Heart left ventricle (tissue), 13 donors: ENCODE measurements at regions not wholly inside any gene's neighbourhood (a gene's known extent, or its start where the extent isn't known, plus 50 kb on each side); places are given as distances from the start of the nearest gene placed in this dataset.

Source experiments
- POLR2A ChIP-seq, 2 donors: fragments of 450-650 bp; IDR thresholded peaks; one replicate each; pipeline ENCODE4 v1.6.1; 2017; ENCODE audit warnings: antibody characterized with exemption in 2 of 2, mild to moderate bottlenecking in 2 of 2, moderate library complexity in 2 of 2
- TF ChIP-seq, protein P1 (sequence below), 12 donors: fragments of 200-600 bp; sonication (generic) in 4 of 12; IDR thresholded peaks; one replicate each; pipeline versions ENCODE4 v1.5.0 to v1.8.0; 2018 to 2022; ENCODE audit warnings: antibody characterized with exemption in 12 of 12, mild to moderate bottlenecking in 5 of 12
- donor health status: ischemic (EF 13 %, LVEDD 7.1; RV severe dilation, severe dysfunction).
- donor health status: DM: no; HTN: yes; CAD: no.
- donor health status: DM: no; HTN: no; CAD: no.
- donor health status: ischemic (EF 25% LVEDD 6.9; RV normal size, moderate dysfunction).
- donor health status: ischemic (EF 25% LVEDD 5.7; RV mildly dilated, moderate dysfunction).
- donor health status: ischemic (EF 35%, LVEDD 5.7; RV mildly dilated, moderate dysfunction).
- donor health status: nonischemic (EF 11% LVEDD 7.7; RV severe dilation, severe dysfunction).
- donor health status: DM: yes; HTN: yes; CAD: no.
- donor health status: PGD.
- donor health status: ischemic (EF 29% LVEDD 5.4; RV normal size, mild dysfunction).
- donor health status: nonischemic (EF 23%, LVEDD 6.1; RV moderate dilation, normal function).

DNA sequence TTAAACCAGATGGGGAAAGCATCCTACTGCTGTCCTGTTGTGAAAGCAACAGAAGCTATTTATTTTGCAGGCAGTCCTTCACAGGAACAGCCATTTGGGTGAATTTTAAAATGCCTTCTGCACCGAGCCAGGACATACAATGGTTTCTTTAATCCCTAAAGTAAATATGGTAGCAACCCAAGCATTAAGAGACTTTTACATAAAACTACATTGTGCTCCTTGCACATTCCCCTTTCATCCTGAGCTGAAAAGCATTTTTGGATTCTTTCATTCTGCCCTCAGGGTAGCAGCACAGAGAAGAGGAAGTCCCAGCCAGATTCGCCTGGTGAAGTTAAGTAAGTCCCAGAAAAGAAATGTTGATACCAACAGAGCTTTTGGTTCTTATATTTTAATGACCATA, 84.0 kb upstream of the FAM3C start:
- TF ChIP-seq, protein P1, sequence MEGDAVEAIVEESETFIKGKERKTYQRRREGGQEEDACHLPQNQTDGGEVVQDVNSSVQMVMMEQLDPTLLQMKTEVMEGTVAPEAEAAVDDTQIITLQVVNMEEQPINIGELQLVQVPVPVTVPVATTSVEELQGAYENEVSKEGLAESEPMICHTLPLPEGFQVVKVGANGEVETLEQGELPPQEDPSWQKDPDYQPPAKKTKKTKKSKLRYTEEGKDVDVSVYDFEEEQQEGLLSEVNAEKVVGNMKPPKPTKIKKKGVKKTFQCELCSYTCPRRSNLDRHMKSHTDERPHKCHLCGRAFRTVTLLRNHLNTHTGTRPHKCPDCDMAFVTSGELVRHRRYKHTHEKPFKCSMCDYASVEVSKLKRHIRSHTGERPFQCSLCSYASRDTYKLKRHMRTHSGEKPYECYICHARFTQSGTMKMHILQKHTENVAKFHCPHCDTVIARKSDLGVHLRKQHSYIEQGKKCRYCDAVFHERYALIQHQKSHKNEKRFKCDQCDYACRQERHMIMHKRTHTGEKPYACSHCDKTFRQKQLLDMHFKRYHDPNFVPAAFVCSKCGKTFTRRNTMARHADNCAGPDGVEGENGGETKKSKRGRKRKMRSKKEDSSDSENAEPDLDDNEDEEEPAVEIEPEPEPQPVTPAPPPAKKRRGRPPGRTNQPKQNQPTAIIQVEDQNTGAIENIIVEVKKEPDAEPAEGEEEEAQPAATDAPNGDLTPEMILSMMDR (IDR thresholded peaks at IDR 0.05): no peak
- TF ChIP-seq POLR2A (IDR thresholded peaks at IDR 0.05): no peak
